ENCODE measurements at regions not wholly inside any gene's neighbourhood (a gene's known extent, or its start where the extent isn't known, plus 50 kb on each side); places are given as distances from the start of the nearest gene placed in this dataset.

DNA sequence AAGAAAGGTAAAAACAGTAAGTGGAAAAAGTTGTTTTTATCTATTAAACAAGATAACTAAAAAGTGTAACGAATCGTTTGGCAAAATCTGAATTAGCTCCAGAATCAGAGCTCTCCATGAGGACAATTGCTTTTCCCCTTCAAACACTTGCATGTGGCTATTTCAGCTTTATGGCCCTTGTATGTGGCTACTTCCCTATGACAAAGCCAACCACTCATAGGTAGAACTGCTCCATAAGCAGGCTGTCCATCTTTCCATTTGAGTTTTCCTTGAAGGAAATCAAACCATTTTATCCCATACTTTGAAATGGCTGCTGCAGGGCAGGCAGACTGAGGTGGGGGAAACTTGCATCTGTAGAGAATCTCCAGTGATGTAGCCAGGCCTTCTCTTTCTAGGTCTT, 445.5 kb upstream of the ID2 start:
- Histone ChIP-seq H3K27ac (ENCODE audit: low read length, poor library complexity, severe bottlenecking) (no peak overlapping the region), H3K4me1 (ENCODE audit: control insufficient read depth, insufficient read depth, low read depth, low read length) (peaks cover 4% of the 10 kb centered on the region), H3K18ac (ENCODE audit: low read depth in 1 of 2, low read length in 2 of 2) (no peak overlapping the region), H3K36me3 (ENCODE audit: control insufficient read depth in 1 of 2, insufficient read depth in 2 of 2, low read depth in 1 of 2, low read length in 2 of 2) (no peaks in the 10 kb centered on the region), H4K91ac (ENCODE audit: low read length) (no peak overlapping the region), H3K27me3 (ENCODE audit: control insufficient read depth in 1 of 2, insufficient read depth in 1 of 2, low read length in 2 of 2) (no peaks in the 10 kb centered on the region), H3K14ac (ENCODE audit: low read length in 2 of 2) (no peak overlapping the region), H2AK5ac (ENCODE audit: low read length, severe bottlenecking) (no peak overlapping the region), H2AFZ (ENCODE audit: low read depth, low read length) (no peak overlapping the region), H3K4me3 (ENCODE audit: insufficient read depth in 1 of 2, low read depth in 1 of 2, low read length in 2 of 2) (no peak overlapping the region), H2BK12ac (ENCODE audit: low read length in 2 of 2) (no peak overlapping the region), H2BK5ac (ENCODE audit: low read depth, low read length, poor library complexity, severe bottlenecking) (no peak overlapping the region), H2BK120ac (ENCODE audit: low read depth, low read length) (no peak overlapping the region), H2BK15ac (ENCODE audit: low read depth, poor library complexity, severe bottlenecking) (no peak overlapping the region), H3K79me1 (replicated peaks; ENCODE audit: low read length, poor library complexity, severe bottlenecking) (no peaks in the 10 kb centered on the region), H3K23ac (ENCODE audit: low read length in 2 of 2) (no peak overlapping the region), H3K9ac (ENCODE audit: low read length) (no peak overlapping the region), H4K8ac (ENCODE audit: low read length) (no peak overlapping the region), H3K4me2 (ENCODE audit: low read length, poor library complexity, severe bottlenecking) (no peak overlapping the region), H3K4ac (ENCODE audit: low read depth in 1 of 2, low read length in 2 of 2) (no peak overlapping the region), H3K9me3 (ENCODE audit: control insufficient read depth, low read length) (no peaks in the 10 kb centered on the region)
- DNase-seq = no peak
- WGBS = 92% methylated on average over 2 of the region's 2 CpGs

- no peak for DNase-seq
- Histone ChIP-seq H3K23ac (ENCODE audit: low read length in 2 of 2) (no peak overlapping the region), H3K4me1 (ENCODE audit: control insufficient read depth, insufficient read depth, low read depth, low read length) (peaks cover 4% of the 10 kb centered on the region), H2BK15ac (ENCODE audit: low read depth, poor library complexity, severe bottlenecking) (no peak overlapping the region), H3K9ac (ENCODE audit: low read length) (no peak overlapping the region), H2AK5ac (ENCODE audit: low read length, severe bottlenecking) (no peak overlapping the region), H4K91ac (ENCODE audit: low read length) (no peak overlapping the region), H2BK120ac (ENCODE audit: low read depth, low read length) (no peak overlapping the region), H3K18ac (ENCODE audit: low read depth in 1 of 2, low read length in 2 of 2) (no peak overlapping the region), H3K14ac (ENCODE audit: low read length in 2 of 2) (no peak overlapping the region), H2AFZ (ENCODE audit: low read depth, low read length) (no peak overlapping the region), H3K79me1 (replicated peaks; ENCODE audit: low read length, poor library complexity, severe bottlenecking) (no peaks in the 10 kb centered on the region), H2BK12ac (ENCODE audit: low read length in 2 of 2) (no peak overlapping the region), H3K4me3 (ENCODE audit: insufficient read depth in 1 of 2, low read depth in 1 of 2, low read length in 2 of 2) (no peak overlapping the region), H3K4me2 (ENCODE audit: low read length, poor library complexity, severe bottlenecking) (no peak overlapping the region), H3K9me3 (ENCODE audit: control insufficient read depth, low read length) (peaks cover 5% of the 10 kb centered on the region), H4K8ac (ENCODE audit: low read length) (no peak overlapping the region), H3K4ac (ENCODE audit: low read depth in 1 of 2, low read length in 2 of 2) (no peak overlapping the region), H2BK5ac (ENCODE audit: low read depth, low read length, poor library complexity, severe bottlenecking) (no peak overlapping the region), H3K36me3 (ENCODE audit: control insufficient read depth in 1 of 2, insufficient read depth in 2 of 2, low read depth in 1 of 2, low read length in 2 of 2) (no peaks in the 10 kb centered on the region), H3K27me3 (ENCODE audit: control insufficient read depth in 1 of 2, insufficient read depth in 1 of 2, low read length in 2 of 2) (no peaks in the 10 kb centered on the region), H3K27ac (ENCODE audit: low read length, poor library complexity, severe bottlenecking) (no peak overlapping the region)
- 91% methylated on average over 6 of the region's 8 CpGs for WGBS
These were observed 443.2 kb upstream of the ID2 start for GRCh38 chr2:8238521-8239230.

GRCh38 chr2:8239531-8240088, 442.2 kb upstream of the ID2 start:
- Histone ChIP-seq H3K18ac (ENCODE audit: low read depth in 1 of 2, low read length in 2 of 2) (no peak overlapping the region), H3K36me3 (ENCODE audit: control insufficient read depth in 1 of 2, insufficient read depth in 2 of 2, low read depth in 1 of 2, low read length in 2 of 2) (no peaks in the 10 kb centered on the region), H2AK5ac (ENCODE audit: low read length, severe bottlenecking) (no peak overlapping the region), H3K27me3 (ENCODE audit: control insufficient read depth in 1 of 2, insufficient read depth in 1 of 2, low read length in 2 of 2) (no peaks in the 10 kb centered on the region), H2BK120ac (ENCODE audit: low read depth, low read length) (no peak overlapping the region), H3K4me3 (ENCODE audit: insufficient read depth in 1 of 2, low read depth in 1 of 2, low read length in 2 of 2) (no peak overlapping the region), H3K4me1 (ENCODE audit: control insufficient read depth, insufficient read depth, low read depth, low read length) (peaks cover 3% of the 10 kb centered on the region), H2BK12ac (ENCODE audit: low read length in 2 of 2) (no peak overlapping the region), H3K9me3 (ENCODE audit: control insufficient read depth, low read length) (peaks cover 7% of the 10 kb centered on the region), H2AFZ (ENCODE audit: low read depth, low read length) (no peak overlapping the region), H3K79me1 (replicated peaks; ENCODE audit: low read length, poor library complexity, severe bottlenecking) (no peaks in the 10 kb centered on the region), H3K9ac (ENCODE audit: low read length) (no peak overlapping the region), H2BK15ac (ENCODE audit: low read depth, poor library complexity, severe bottlenecking) (no peak overlapping the region), H4K91ac (ENCODE audit: low read length) (no peak overlapping the region), H2BK5ac (ENCODE audit: low read depth, low read length, poor library complexity, severe bottlenecking) (no peak overlapping the region), H3K14ac (ENCODE audit: low read length in 2 of 2) (no peak overlapping the region), H3K4ac (ENCODE audit: low read depth in 1 of 2, low read length in 2 of 2) (no peak overlapping the region), H3K23ac (ENCODE audit: low read length in 2 of 2) (no peak overlapping the region), H3K27ac (ENCODE audit: low read length, poor library complexity, severe bottlenecking) (no peak overlapping the region), H3K4me2 (ENCODE audit: low read length, poor library complexity, severe bottlenecking) (no peak overlapping the region), H4K8ac (ENCODE audit: low read length) (no peak overlapping the region)
- peak; percentile 36 for DNase-seq
- 58% methylated on average over 4 of the region's 5 CpGs for WGBS

DNA sequence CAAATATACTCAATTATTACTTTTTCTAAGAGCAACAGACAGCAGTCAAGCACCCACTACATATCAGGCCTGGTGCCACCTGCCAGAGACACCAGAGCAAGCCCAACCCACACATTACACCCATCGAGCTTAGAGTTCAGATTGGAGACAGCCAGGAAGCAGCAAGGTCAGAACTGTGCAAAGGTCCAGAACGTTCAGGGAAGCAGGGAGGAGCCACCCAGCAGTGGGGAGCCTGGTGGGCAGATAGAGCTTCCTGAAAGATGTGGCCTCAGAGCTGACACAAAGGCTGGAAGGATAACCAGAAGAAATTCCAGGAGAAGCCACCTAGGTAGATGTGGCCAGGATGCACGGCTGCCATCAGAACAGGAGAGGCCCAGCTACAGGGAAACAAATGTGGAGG, 440.5 kb upstream of the ID2 start:
- 69% methylated on average over 3 of the region's 3 CpGs for WGBS
- no peak overlapping the region for H2AK5ac ChIP-seq (ENCODE audit: low read length, severe bottlenecking)
- no peak overlapping the region for H2AFZ ChIP-seq (ENCODE audit: low read depth, low read length)
- no peak overlapping the region for H3K4ac ChIP-seq (ENCODE audit: low read depth in 1 of 2, low read length in 2 of 2)
- H3K14ac ChIP-seq (ENCODE audit: low read length in 2 of 2) = no peak overlapping the region
- H3K36me3 ChIP-seq (ENCODE audit: control insufficient read depth in 1 of 2, insufficient read depth in 2 of 2, low read depth in 1 of 2, low read length in 2 of 2) = no peaks in the 10 kb centered on the region
- H3K27me3 ChIP-seq (ENCODE audit: control insufficient read depth in 1 of 2, insufficient read depth in 1 of 2, low read length in 2 of 2) = no peaks in the 10 kb centered on the region
- H4K8ac ChIP-seq (ENCODE audit: low read length) = no peak overlapping the region
- no peak overlapping the region for H3K9ac ChIP-seq (ENCODE audit: low read length)
- no peaks in the 10 kb centered on the region for H3K4me1 ChIP-seq (ENCODE audit: control insufficient read depth, insufficient read depth, low read depth, low read length)
- H2BK120ac ChIP-seq (ENCODE audit: low read depth, low read length) = no peak overlapping the region
- H3K9me3 ChIP-seq (ENCODE audit: control insufficient read depth, low read length) = peaks cover 7% of the 10 kb centered on the region
- H3K23ac ChIP-seq (ENCODE audit: low read length in 2 of 2) = no peak overlapping the region
- H3K79me1 ChIP-seq (replicated peaks; ENCODE audit: low read length, poor library complexity, severe bottlenecking) = no peaks in the 10 kb centered on the region
- no peak overlapping the region for H3K27ac ChIP-seq (ENCODE audit: low read length, poor library complexity, severe bottlenecking)
- H3K4me3 ChIP-seq (ENCODE audit: insufficient read depth in 1 of 2, low read depth in 1 of 2, low read length in 2 of 2) = no peak overlapping the region
- H2BK15ac ChIP-seq (ENCODE audit: low read depth, poor library complexity, severe bottlenecking) = no peak overlapping the region
- no peak overlapping the region for H3K18ac ChIP-seq (ENCODE audit: low read depth in 1 of 2, low read length in 2 of 2)
- H4K91ac ChIP-seq (ENCODE audit: low read length) = no peak overlapping the region
- H2BK5ac ChIP-seq (ENCODE audit: low read depth, low read length, poor library complexity, severe bottlenecking) = no peak overlapping the region
- DNase-seq = no peak
- H3K4me2 ChIP-seq (ENCODE audit: low read length, poor library complexity, severe bottlenecking) = no peak overlapping the region
- H2BK12ac ChIP-seq (ENCODE audit: low read length in 2 of 2) = no peak overlapping the region

All from mesenchymal stem cell (in vitro differentiated cells and primary cell).